Heart left ventricle (tissue), 13 donors: ENCODE measurements at regions not wholly inside any gene's neighbourhood (a gene's known extent, or its start where the extent isn't known, plus 50 kb on each side); places are given as distances from the start of the nearest gene placed in this dataset.

Experiments used
- POLR2A ChIP-seq, 2 donors: fragments of 450-650 bp; IDR thresholded peaks; one replicate each; pipeline ENCODE4 v1.6.1; 2017; ENCODE audit warnings: antibody characterized with exemption in 2 of 2, mild to moderate bottlenecking in 2 of 2, moderate library complexity in 2 of 2
- TF ChIP-seq, protein P1 (sequence below), 12 donors: fragments of 200-600 bp; sonication (generic) in 4 of 12; IDR thresholded peaks; one replicate each; pipeline versions ENCODE4 v1.5.0 to v1.8.0; 2018 to 2022; ENCODE audit warnings: antibody characterized with exemption in 12 of 12, mild to moderate bottlenecking in 5 of 12
- donor health status: ischemic (EF 13 %, LVEDD 7.1; RV severe dilation, severe dysfunction).
- donor health status: DM: no; HTN: yes; CAD: no.
- donor health status: DM: no; HTN: no; CAD: no.
- donor health status: ischemic (EF 25% LVEDD 6.9; RV normal size, moderate dysfunction).
- donor health status: ischemic (EF 25% LVEDD 5.7; RV mildly dilated, moderate dysfunction).
- donor health status: ischemic (EF 35%, LVEDD 5.7; RV mildly dilated, moderate dysfunction).
- donor health status: nonischemic (EF 11% LVEDD 7.7; RV severe dilation, severe dysfunction).
- donor health status: DM: yes; HTN: yes; CAD: no.
- donor health status: PGD.
- donor health status: ischemic (EF 29% LVEDD 5.4; RV normal size, mild dysfunction).
- donor health status: nonischemic (EF 23%, LVEDD 6.1; RV moderate dilation, normal function).

- TF ChIP-seq, protein P1, sequence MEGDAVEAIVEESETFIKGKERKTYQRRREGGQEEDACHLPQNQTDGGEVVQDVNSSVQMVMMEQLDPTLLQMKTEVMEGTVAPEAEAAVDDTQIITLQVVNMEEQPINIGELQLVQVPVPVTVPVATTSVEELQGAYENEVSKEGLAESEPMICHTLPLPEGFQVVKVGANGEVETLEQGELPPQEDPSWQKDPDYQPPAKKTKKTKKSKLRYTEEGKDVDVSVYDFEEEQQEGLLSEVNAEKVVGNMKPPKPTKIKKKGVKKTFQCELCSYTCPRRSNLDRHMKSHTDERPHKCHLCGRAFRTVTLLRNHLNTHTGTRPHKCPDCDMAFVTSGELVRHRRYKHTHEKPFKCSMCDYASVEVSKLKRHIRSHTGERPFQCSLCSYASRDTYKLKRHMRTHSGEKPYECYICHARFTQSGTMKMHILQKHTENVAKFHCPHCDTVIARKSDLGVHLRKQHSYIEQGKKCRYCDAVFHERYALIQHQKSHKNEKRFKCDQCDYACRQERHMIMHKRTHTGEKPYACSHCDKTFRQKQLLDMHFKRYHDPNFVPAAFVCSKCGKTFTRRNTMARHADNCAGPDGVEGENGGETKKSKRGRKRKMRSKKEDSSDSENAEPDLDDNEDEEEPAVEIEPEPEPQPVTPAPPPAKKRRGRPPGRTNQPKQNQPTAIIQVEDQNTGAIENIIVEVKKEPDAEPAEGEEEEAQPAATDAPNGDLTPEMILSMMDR (IDR thresholded peaks at IDR 0.05): no peak
- no peak for TF ChIP-seq POLR2A (IDR thresholded peaks at IDR 0.05)
These were observed 173.5 kb upstream of the NFE2L3 start for GRCh38 chr7:25978466-25978865.
